Neural cell (in vitro differentiated cells): ENCODE measurements at regions not wholly inside any gene's neighbourhood (a gene's known extent, or its start where the extent isn't known, plus 50 kb on each side); places are given as distances from the start of the nearest gene placed in this dataset.

ENCODE experiments used
- MXI1 ChIP-seq: fragments of 450-650 bp; conservative IDR thresholded peaks from 2 replicates; pipeline ENCODE4 v1.6.1; 2014; ENCODE audit warnings: antibody characterized with exemption, mild to moderate bottlenecking; ENCODE audit not compliant: poor library complexity, severe bottlenecking
- TF ChIP-seq, protein P1 (sequence below): fragments of 450-650 bp; IDR thresholded peaks from 2 replicates; pipeline ENCODE4 v1.5.1; 2014; ENCODE audit warnings: antibody characterized with exemption, mild to moderate bottlenecking, moderate library complexity; ENCODE audit not compliant: poor library complexity, severe bottlenecking
- TF ChIP-seq, protein P2 (sequence below): IDR thresholded peaks from 2 replicates; pipeline ENCODE4 v1.6.1; 2012; ENCODE audit warnings: borderline replicate concordance

DNA sequence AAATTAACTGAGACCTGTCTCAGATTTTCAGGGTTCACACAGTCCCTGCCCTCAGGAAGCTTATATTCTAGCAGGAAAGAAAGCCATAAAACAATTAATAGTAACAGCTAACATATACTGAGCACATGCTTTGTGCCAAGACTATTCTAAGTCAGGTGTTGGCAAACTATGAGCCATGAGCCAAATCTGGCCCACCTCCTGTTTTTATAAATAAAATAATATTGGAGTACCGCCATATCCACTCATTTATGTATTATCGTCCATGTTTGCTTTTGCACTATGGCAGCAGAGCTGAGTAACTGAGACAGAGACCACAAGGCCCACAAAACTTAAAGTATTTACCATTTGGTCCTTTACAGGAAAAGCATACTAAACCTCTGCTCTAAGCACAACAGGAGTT, 83.3 kb upstream of the TRIO start:
- TF ChIP-seq, protein P1, sequence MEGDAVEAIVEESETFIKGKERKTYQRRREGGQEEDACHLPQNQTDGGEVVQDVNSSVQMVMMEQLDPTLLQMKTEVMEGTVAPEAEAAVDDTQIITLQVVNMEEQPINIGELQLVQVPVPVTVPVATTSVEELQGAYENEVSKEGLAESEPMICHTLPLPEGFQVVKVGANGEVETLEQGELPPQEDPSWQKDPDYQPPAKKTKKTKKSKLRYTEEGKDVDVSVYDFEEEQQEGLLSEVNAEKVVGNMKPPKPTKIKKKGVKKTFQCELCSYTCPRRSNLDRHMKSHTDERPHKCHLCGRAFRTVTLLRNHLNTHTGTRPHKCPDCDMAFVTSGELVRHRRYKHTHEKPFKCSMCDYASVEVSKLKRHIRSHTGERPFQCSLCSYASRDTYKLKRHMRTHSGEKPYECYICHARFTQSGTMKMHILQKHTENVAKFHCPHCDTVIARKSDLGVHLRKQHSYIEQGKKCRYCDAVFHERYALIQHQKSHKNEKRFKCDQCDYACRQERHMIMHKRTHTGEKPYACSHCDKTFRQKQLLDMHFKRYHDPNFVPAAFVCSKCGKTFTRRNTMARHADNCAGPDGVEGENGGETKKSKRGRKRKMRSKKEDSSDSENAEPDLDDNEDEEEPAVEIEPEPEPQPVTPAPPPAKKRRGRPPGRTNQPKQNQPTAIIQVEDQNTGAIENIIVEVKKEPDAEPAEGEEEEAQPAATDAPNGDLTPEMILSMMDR, result no peak
- TF ChIP-seq, protein P2, sequence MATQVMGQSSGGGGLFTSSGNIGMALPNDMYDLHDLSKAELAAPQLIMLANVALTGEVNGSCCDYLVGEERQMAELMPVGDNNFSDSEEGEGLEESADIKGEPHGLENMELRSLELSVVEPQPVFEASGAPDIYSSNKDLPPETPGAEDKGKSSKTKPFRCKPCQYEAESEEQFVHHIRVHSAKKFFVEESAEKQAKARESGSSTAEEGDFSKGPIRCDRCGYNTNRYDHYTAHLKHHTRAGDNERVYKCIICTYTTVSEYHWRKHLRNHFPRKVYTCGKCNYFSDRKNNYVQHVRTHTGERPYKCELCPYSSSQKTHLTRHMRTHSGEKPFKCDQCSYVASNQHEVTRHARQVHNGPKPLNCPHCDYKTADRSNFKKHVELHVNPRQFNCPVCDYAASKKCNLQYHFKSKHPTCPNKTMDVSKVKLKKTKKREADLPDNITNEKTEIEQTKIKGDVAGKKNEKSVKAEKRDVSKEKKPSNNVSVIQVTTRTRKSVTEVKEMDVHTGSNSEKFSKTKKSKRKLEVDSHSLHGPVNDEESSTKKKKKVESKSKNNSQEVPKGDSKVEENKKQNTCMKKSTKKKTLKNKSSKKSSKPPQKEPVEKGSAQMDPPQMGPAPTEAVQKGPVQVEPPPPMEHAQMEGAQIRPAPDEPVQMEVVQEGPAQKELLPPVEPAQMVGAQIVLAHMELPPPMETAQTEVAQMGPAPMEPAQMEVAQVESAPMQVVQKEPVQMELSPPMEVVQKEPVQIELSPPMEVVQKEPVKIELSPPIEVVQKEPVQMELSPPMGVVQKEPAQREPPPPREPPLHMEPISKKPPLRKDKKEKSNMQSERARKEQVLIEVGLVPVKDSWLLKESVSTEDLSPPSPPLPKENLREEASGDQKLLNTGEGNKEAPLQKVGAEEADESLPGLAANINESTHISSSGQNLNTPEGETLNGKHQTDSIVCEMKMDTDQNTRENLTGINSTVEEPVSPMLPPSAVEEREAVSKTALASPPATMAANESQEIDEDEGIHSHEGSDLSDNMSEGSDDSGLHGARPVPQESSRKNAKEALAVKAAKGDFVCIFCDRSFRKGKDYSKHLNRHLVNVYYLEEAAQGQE, result no peak
- no peak for TF ChIP-seq MXI1
